Stimulated activated naive B cell treated with anti-CD40 and anti-IgM and Interleukin-4, amounts not matched to agents 10 μg/mL and 1 μg/mL and 100 μg/mL, for 72 hours (primary cell): ENCODE measurements at regions not wholly inside any gene's neighbourhood (a gene's known extent, or its start where the extent isn't known, plus 50 kb on each side); places are given as distances from the start of the nearest gene placed in this dataset.

ENCODE experiments used
- ATAC-seq, 2 donors: fragments of 150-1000 bp; cut with Tn5 transposase; replicated peaks; 2 replicates each; pipeline ENCODE4 v1.10.0; 2021; ENCODE audit warnings: moderate library complexity in 1 of 2
- DNase-seq: peaks from one replicate; pipeline ENCODE4 v3.0.0; 2021
- H3K27ac Mint-ChIP-seq: one replicate; pipeline ENCODE4 v1.8.0; 2022; ENCODE audit warnings: mild to moderate bottlenecking, mixed read lengths
- H3K27me3 Mint-ChIP-seq, 2 donors: one replicate each; pipeline ENCODE4 v1.8.0; 2022; ENCODE audit warnings: mixed read lengths in 2 of 2
- H3K36me3 Mint-ChIP-seq, 2 donors: one replicate each; pipeline ENCODE4 v1.8.0; 2022; ENCODE audit warnings: mixed read lengths in 2 of 2, mild to moderate bottlenecking in 1 of 2
- H3K4me1 Mint-ChIP-seq, 2 donors: one replicate each; pipeline ENCODE4 v1.8.0; 2022; ENCODE audit warnings: mixed read lengths in 2 of 2, mild to moderate bottlenecking in 1 of 2
- H3K4me3 Mint-ChIP-seq, 2 donors: one replicate each; pipeline ENCODE4 v1.8.0; 2022; ENCODE audit warnings: mild to moderate bottlenecking in 2 of 2, mixed read lengths in 2 of 2, moderate library complexity in 1 of 2
- H3K9me3 Mint-ChIP-seq, 2 donors: one replicate each; pipeline ENCODE4 v1.8.0; 2022; ENCODE audit warnings: mixed read lengths in 2 of 2, mild to moderate bottlenecking in 1 of 2

DNA sequence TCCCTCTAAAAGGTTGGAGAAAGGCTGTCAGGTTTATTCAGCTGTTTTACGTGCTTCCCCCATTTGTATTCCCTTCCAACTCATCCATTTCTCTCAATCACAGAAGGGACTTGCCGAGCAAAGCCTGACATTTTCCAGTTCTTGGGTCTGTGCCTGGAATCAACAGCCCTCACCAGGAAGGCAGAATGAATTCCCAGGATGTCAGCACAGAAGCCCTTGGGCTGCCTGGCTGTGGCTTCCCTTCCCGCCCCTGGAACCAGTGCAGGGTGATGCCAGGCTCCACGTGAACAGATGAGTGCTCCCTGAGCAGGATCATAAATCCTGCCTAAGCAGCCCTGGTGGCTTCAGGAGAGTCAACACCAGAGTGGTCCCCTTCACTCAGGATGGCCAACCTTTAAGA, 86.1 kb upstream of the CD83 start:
- Mint-ChIP-seq H3K9me3 (no peaks in the 10 kb centered on the region), H3K36me3 (no peaks in the 10 kb centered on the region), H3K4me3 (no peak overlapping the region), H3K4me1 (peaks cover 7 to 9% of the 10 kb centered on the region in 2 donors), H3K27ac (no peak overlapping the region), H3K27me3 (peaks cover 17 to 18% of the 10 kb centered on the region in 2 donors)
- DNase-seq (no peak), ATAC-seq (no peak)

DNA sequence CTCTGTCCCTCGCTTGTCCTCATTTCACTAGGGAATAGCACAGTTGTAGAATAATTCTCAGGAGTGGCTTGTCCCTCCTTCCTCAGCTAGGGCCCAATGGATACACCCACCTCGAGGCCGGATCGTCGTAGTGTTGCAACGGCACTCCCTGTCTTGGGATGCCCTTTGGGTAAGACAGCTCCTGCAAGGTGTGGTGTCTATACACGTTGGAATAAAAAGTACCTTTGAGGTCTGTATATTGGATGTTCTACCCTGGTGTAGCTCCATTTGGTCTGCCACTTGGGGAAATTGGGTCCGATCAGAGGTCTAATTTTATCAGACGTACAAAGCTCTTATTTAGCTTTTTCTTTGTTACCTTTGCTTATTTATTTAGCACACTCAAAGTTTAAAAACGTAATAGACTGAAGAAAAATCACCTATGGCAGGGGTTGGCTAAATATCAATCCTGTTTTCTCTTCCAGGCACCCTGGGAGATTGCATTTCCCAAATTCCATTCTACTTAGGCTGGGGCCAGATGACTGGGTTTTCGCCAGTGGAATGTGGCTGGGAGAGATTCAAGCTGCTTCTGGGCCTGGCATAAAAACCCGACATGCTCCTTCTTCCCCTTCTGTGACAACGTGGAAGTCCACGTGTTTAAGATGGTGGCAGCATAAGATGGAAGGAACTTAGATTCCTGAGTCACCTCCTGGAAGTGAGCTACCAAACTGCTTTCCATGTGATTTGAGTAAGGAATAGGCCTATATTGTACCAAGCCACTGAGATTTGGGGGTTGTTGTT, 82.3 kb upstream of the CD83 start:
- H3K9me3 Mint-ChIP-seq = no peaks in the 10 kb centered on the region
- no peak overlapping the region for H3K27ac Mint-ChIP-seq
- peaks cover 7 to 8% of the 10 kb centered on the region in 2 donors for H3K4me1 Mint-ChIP-seq
- H3K36me3 Mint-ChIP-seq = no peaks in the 10 kb centered on the region
- H3K27me3 Mint-ChIP-seq = peaks cover 10 to 12% of the 10 kb centered on the region in 2 donors
- DNase-seq = no peak
- H3K4me3 Mint-ChIP-seq = no peak overlapping the region
- no peak for ATAC-seq

DNA sequence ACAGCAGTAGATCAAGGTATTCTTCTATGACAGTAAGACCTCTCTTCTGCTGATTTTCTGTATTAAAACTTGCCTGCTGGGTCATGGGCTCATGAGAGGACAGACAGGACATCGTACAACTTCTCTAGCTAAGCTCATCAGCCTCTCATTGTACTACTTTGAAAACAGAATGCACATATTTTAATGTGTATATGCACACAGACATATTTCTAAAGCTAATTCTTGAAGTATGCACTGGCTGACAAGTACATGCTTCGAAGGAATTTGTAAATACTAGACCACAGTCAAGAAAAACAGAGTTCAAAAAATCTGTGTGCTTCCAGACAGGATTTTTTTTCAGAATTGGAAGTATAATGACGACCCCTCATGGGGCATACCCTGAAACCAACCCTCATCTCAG, 81.7 kb upstream of the CD83 start:
- DNase-seq (no peak), ATAC-seq (no peak)
- Mint-ChIP-seq H3K27ac (no peak overlapping the region), H3K9me3 (no peaks in the 10 kb centered on the region), H3K4me1 (peaks cover 7 to 8% of the 10 kb centered on the region in 2 donors), H3K4me3 (no peak overlapping the region), H3K27me3 (peaks cover 10 to 12% of the 10 kb centered on the region in 2 donors), H3K36me3 (no peaks in the 10 kb centered on the region)

DNA sequence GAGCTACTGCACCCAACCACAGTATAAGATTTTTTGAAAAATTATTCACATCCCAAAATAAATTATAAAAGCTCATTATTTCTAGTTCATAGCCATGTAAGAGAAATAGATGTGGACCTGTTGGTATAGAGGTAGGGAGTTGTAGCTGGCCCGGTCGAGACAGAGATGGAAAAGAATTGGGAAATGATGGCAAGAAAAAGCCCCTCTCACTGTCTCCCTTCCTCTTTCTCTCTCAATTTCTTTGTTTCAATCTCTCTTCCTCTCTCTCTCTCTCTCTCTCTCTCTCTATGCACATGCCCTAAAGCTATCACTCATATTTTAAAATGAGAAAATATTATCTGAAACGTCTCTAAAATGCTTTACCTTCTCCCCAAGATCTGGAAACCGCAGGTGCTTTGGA, 80.7 kb upstream of the CD83 start:
- peaks cover 7 to 8% of the 10 kb centered on the region in 2 donors for H3K4me1 Mint-ChIP-seq
- H3K27ac Mint-ChIP-seq = no peak overlapping the region
- H3K9me3 Mint-ChIP-seq = no peaks in the 10 kb centered on the region
- no peak for DNase-seq
- no peaks in the 10 kb centered on the region for H3K36me3 Mint-ChIP-seq
- ATAC-seq = peak in 1 of 2 donors; percentile 33
- H3K4me3 Mint-ChIP-seq = no peak overlapping the region
- peaks cover 10 to 12% of the 10 kb centered on the region in 2 donors for H3K27me3 Mint-ChIP-seq

DNA sequence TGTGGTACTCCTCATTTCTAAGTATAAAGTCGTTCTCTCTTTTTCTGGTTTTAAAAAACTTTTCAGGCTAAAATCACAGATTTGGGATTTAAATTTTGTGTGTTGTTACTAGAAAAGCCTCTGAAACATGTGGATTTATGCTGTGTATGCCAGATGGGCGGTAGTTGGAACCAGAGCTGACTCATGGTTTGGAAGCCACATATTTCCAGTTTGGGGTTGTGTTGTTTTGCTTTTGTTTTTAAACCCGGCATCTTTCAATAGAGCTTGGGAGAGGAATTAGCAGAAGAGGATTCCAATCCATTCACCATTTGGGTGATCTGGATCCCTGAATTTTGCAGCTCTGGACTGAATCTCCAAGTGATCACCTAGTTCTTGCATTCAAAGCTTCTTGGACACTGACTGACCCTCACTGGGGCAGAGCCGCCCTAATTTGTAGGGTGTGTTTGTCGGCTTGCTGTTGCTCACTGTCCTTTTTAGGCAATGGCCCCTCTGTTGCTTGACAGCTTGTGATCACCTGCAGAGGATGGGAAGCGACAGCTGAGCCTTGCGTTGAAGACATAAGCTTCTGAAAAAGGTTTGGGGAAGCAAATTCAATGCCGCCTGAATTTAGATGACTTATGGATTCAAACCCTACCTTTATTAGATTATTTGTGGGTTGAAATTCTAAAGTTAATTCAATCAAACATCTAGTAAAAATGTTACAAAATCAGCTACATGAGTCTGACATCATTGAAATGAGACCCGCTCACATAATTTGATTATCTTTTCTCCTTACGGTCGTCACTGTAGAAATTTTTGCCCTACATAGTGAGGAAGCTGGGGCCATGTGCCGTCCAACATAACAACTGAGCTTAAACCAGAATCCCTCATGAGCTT, 79.9 kb upstream of the CD83 start:
- H3K4me1 Mint-ChIP-seq = peaks cover 7 to 8% of the 10 kb centered on the region in 2 donors
- ATAC-seq (no peak), DNase-seq (no peak)
- H3K4me3 Mint-ChIP-seq = no peak overlapping the region
- H3K9me3 Mint-ChIP-seq = no peaks in the 10 kb centered on the region
- peaks cover 10 to 12% of the 10 kb centered on the region in 2 donors for H3K27me3 Mint-ChIP-seq
- no peak overlapping the region for H3K27ac Mint-ChIP-seq
- no peaks in the 10 kb centered on the region for H3K36me3 Mint-ChIP-seq

DNA sequence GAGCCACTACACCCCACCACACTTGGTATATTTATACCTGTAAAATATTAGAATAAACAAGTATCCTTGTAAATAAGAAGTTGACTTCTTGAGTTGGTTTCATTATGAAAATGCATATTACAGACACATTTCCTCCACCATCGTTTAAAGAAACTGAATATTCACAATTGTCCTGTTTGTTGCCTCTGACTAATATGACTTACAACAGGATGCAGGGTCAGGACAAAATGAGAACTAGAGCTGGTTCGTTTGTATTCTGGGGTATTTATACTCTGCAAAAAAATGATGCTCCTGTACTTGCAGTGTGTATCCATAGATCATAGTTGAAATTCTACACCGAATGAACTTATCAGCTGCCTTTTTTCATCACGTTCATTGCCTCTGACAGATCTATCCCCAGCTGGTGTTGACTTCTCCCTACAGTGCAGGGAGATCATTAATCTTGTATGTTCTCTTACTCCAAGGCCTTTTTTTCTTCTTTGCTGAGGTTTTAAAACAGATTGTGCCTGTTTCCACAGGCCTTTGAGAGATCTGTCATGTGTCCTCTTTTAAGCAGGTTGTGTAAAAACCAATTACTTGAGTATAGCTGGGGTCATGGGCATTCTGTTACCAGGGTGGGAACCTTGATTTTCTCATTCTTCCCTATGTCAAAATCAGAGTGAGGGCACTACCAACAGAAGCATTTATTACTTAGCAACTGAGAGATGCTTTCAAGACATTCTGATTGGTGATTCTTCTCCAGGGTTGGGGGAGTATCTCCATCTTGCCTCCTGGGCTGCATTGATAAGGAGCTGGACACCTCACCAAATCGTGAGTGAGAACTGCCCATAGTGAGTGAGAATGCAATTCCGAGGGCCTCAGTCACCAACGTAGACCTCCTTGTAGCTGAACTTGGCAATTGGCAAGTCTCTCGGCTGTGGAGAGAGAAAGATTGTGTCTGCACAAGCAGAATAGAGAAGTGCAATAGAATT, 78.8 kb upstream of the CD83 start:
- Mint-ChIP-seq H3K4me1 (peaks cover 7 to 8% of the 10 kb centered on the region in 2 donors), H3K4me3 (no peak overlapping the region), H3K36me3 (no peaks in the 10 kb centered on the region), H3K9me3 (no peaks in the 10 kb centered on the region), H3K27me3 (peaks cover 10% of the 10 kb centered on the region in 2 donors), H3K27ac (no peak overlapping the region)
- ATAC-seq = no peak
- no peak for DNase-seq

DNA sequence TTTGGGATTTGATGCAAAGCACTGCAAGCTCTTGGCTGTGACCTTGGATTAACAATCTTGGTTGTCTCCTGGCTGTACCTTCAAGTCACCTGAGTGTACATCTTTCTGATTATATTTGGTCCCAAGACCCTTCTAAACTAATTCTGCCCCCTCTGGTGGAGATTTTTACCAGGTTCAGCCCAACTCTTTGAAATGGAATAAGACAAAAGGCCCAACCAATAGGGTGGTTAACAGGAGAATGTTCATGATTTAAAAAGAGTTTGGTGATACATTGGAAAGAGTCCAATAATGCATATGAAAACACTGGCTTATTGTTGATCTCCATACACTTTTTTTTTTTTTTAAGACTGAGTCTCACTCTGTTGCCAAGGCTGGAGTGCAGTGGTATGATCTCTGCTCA, 77.5 kb upstream of the CD83 start:
- peaks cover 0 to 4% of the 10 kb centered on the region in 2 donors for H3K27me3 Mint-ChIP-seq
- no peak overlapping the region for H3K4me3 Mint-ChIP-seq

DNA sequence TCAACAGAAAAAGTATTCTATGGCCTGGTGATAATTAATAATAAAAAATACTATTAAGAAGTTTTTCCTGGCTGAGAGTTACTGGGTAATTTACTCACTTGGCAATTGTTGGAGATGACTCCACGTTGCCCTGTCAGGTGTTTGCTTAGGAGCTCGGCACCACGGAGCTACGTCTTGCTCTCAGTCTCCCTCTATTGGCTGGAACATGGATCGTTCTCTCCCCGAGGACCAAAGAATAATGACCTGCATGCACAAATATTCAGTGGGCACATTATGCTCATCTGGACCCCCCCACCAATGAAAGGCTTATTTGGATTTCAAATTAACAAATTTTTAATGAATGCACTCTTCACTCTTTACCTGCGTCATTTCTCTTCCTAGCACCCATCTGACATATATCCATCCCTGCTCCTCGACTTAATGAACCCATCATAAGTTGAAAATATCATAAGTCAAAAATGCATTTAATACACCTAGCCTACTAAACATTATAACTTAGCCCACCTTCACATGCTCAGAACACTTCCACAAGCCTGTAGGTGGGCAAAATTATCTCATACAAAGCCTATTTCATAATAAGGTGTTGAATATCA, 71.0 kb upstream of the CD83 start:
- H3K36me3 Mint-ChIP-seq = no peaks in the 10 kb centered on the region
- DNase-seq (peak; percentile 35), ATAC-seq (peak; percentile 91 to 95)
- peaks cover 2 to 10% of the 10 kb centered on the region in 2 donors for H3K4me1 Mint-ChIP-seq
- H3K9me3 Mint-ChIP-seq = no peaks in the 10 kb centered on the region
- no peak overlapping the region for H3K4me3 Mint-ChIP-seq
- no peaks in the 10 kb centered on the region for H3K27me3 Mint-ChIP-seq
- no peak overlapping the region for H3K27ac Mint-ChIP-seq

More for the DNA sequence above, 77.5 kb upstream of the CD83 start:
- H3K36me3 Mint-ChIP-seq = no peaks in the 10 kb centered on the region
- H3K27ac Mint-ChIP-seq = no peak overlapping the region
- DNase-seq = no peak
- no peak for ATAC-seq
- peaks cover 7 to 8% of the 10 kb centered on the region in 2 donors for H3K4me1 Mint-ChIP-seq
- H3K9me3 Mint-ChIP-seq = no peaks in the 10 kb centered on the region

DNA sequence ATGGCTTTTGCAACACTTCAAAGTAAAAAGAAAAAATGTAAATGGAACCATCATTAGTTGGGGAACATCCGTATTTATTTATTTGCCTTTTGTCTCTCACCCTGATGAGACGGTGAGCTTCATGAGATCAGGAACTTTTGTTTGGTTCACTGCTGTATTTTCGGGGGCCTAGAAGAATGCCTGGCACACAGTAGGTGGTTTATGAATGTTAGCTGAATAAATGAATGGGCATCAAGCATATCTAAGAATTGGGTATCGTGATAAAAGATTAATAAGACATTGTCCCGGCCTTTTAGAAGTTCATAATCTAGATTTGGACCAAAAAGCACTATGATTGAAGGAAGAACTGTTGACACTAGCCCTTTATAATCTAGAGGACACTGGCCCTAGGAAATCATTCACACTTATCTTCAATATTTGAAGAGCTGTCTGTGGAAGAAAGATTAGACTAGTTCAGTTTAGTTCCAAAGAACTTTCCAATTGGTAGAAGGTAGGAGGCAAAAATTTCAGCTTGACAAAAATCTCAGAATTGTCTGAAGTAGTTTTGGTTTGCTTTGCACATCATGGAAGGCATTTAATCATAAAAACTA, 70.3 kb upstream of the CD83 start:
- no peak overlapping the region for H3K27ac Mint-ChIP-seq
- H3K4me3 Mint-ChIP-seq = no peak overlapping the region
- peaks cover 2 to 10% of the 10 kb centered on the region in 2 donors for H3K4me1 Mint-ChIP-seq
- no peak for ATAC-seq
- H3K27me3 Mint-ChIP-seq = no peaks in the 10 kb centered on the region
- DNase-seq = no peak
- no peaks in the 10 kb centered on the region for H3K36me3 Mint-ChIP-seq
- H3K9me3 Mint-ChIP-seq = no peaks in the 10 kb centered on the region

DNA sequence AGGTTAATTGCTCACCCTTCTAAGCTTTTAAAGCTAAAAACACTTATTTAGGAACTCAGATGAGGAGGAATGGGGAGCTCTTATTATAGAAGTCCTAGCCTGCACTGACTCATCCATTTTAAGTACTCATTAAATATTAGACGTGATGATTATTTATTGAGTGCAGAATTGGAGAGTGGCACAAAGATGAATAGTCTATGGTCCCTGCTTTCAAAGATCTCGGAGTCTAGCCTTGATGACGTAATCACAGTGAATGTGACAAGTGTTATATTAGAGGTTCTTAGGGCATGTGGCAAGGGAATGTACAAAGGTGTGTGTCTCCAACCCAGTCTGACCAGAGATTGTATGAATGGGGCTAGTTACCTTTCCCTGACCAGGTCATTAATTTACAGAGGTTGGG, 68.7 kb upstream of the CD83 start:
- no peaks in the 10 kb centered on the region for H3K27me3 Mint-ChIP-seq
- peaks cover 2 to 10% of the 10 kb centered on the region in 2 donors for H3K4me1 Mint-ChIP-seq
- DNase-seq (no peak), ATAC-seq (no peak)
- no peaks in the 10 kb centered on the region for H3K9me3 Mint-ChIP-seq
- H3K4me3 Mint-ChIP-seq = no peak overlapping the region
- no peak overlapping the region for H3K27ac Mint-ChIP-seq
- no peaks in the 10 kb centered on the region for H3K36me3 Mint-ChIP-seq

DNA sequence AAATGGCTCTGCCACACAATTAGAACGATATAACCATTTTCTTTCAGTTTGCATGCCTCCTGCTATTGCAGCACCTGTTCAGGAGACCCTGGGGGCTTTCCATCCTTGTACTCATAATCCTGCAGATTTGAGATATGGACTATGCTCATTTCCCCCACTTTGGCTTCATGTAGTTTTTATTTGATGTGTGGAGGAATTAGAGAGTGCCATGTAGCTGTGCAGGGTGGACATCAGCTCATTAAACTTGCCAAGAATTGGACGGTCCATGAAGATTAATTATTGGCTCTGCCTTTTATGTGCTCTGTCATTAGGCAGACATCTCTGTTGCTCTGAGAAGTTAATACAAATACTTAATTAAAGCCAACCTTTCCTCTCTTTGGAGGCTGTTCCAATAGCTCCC, 66.2 kb upstream of the CD83 start:
- H3K4me3 Mint-ChIP-seq = no peak overlapping the region

DNA sequence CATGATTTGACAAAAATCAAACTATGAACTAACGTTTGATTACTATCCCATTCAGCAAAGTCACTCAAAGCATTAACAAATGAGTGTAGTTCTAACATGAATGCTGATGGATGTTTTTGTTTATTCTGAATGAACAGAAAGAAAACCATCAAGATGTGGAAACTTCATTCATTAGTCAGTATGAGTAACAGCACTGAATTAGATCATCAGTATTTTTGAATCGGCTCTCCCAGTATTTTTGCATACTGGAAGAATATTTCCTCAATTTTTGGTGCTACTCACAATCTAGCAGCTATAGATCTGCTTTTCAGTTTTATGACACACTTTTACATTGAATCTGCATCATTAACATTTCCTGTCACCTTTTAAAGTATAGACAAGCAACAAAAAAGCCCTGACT, 63.8 kb upstream of the CD83 start:
- DNase-seq (no peak), ATAC-seq (no peak)
- Mint-ChIP-seq H3K9me3 (no peaks in the 10 kb centered on the region), H3K36me3 (no peaks in the 10 kb centered on the region), H3K4me1 (no peaks in the 10 kb centered on the region), H3K4me3 (no peak overlapping the region), H3K27me3 (peaks cover 0 to 4% of the 10 kb centered on the region in 2 donors), H3K27ac (no peak overlapping the region)

More for the DNA sequence above, 66.2 kb upstream of the CD83 start:
- ATAC-seq (no peak), DNase-seq (no peak)
- H3K27ac Mint-ChIP-seq = no peak overlapping the region
- no peaks in the 10 kb centered on the region for H3K9me3 Mint-ChIP-seq
- peaks cover 2 to 6% of the 10 kb centered on the region in 2 donors for H3K4me1 Mint-ChIP-seq
- H3K27me3 Mint-ChIP-seq = no peaks in the 10 kb centered on the region
- H3K36me3 Mint-ChIP-seq = no peaks in the 10 kb centered on the region

DNA sequence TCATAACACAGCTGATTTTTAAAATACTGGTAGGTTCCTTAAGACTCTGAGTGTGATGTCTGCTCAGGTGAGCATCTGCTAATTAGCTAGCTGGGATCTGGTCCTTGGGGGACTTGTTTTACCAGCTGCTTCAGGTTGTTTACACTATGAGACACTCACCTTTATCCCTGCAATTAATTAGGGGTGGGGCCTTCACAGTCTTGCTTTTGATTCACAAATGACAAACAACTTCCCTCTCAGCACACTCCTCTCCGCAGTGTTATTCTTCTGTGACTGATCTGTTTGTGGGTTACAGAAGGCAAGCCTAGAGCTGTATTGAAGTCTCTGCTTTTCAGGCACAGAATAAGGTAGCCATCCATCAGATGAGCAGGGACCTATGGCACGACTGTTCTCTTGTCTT, 62.0 kb upstream of the CD83 start:
- Mint-ChIP-seq H3K27ac (no peak overlapping the region), H3K9me3 (no peaks in the 10 kb centered on the region), H3K36me3 (no peaks in the 10 kb centered on the region), H3K4me3 (no peak overlapping the region), H3K27me3 (peaks cover 6 to 9% of the 10 kb centered on the region in 2 donors), H3K4me1 (no peaks in the 10 kb centered on the region)
- DNase-seq = no peak
- no peak for ATAC-seq
